NCI-H2227 (cell line): ENCODE measurements at regions not wholly inside any gene's neighbourhood (a gene's known extent, or its start where the extent isn't known, plus 50 kb on each side); places are given as distances from the start of the nearest gene placed in this dataset.
"Not testable (repeated sequence)": the region's sequence is repeated elsewhere in the genome, so short reads cannot be mapped to it uniquely, and the experiment has no call there.

ENCODE experiments used
- DNase-seq: peaks from one replicate; lab custom pipeline; 2025; ENCODE audit not compliant: unreplicated experiment; lab: John Stamatoyannopoulos, UW

GRCh38 chr7:13742811-13743210, 246.7 kb downstream of the ETV1 start:
- DNase-seq, result peak; percentile 25

- DNase-seq, result no peak
These were observed 246.2 kb downstream of the ETV1 start for GRCh38 chr7:13743226-13743625.

GRCh38 chr7:13745530-13745929, 243.9 kb downstream of the ETV1 start:
- DNase-seq, result no peak

- no peak for DNase-seq
These were observed 240.5 kb downstream of the ETV1 start for GRCh38 chr7:13748998-13749397.

- no peak for DNase-seq
These were observed 239.8 kb downstream of the ETV1 start for GRCh38 chr7:13749636-13750035.

GRCh38 chr7:13751766-13752165, 237.7 kb downstream of the ETV1 start:
- no peak for DNase-seq

GRCh38 chr7:13757841-13758240, 231.6 kb downstream of the ETV1 start:
- no peak for DNase-seq

- DNase-seq, result not testable (repeated sequence)
These were observed 223.6 kb downstream of the ETV1 start for GRCh38 chr7:13765853-13766252.

- DNase-seq, result no peak
These were observed 219.2 kb downstream of the ETV1 start for GRCh38 chr7:13770305-13770704.

GRCh38 chr7:13774976-13775375, 214.5 kb downstream of the ETV1 start:
- no peak for DNase-seq

- DNase-seq, result no peak
These were observed 212.2 kb downstream of the ETV1 start for GRCh38 chr7:13777242-13777641.

GRCh38 chr7:13778967-13779366, 210.5 kb downstream of the ETV1 start:
- DNase-seq, result no peak

GRCh38 chr7:13790611-13791010, 198.9 kb downstream of the ETV1 start:
- DNase-seq, result no peak

- no peak for DNase-seq
These were observed 197.3 kb downstream of the ETV1 start for GRCh38 chr7:13792208-13792607.

- DNase-seq, result no peak
These were observed 195.5 kb downstream of the ETV1 start for GRCh38 chr7:13793926-13794325.

GRCh38 chr7:13794581-13794980, 194.9 kb downstream of the ETV1 start:
- DNase-seq, result no peak

- DNase-seq, result no peak
These were observed 191.9 kb downstream of the ETV1 start for GRCh38 chr7:13797545-13797944.

- peak; percentile 2 for DNase-seq
These were observed 188.6 kb downstream of the ETV1 start for GRCh38 chr7:13800694-13801448.

- DNase-seq, result no peak
These were observed 187.8 kb downstream of the ETV1 start for GRCh38 chr7:13801669-13802068.

GRCh38 chr7:13802651-13803050, 186.8 kb downstream of the ETV1 start:
- no peak for DNase-seq

GRCh38 chr7:13803134-13803533, 186.3 kb downstream of the ETV1 start:
- no peak for DNase-seq

- not testable (repeated sequence) for DNase-seq
These were observed 183.2 kb downstream of the ETV1 start for GRCh38 chr7:13806089-13806867.
